NCI-H748 (cell line): ENCODE measurements at regions not wholly inside any gene's neighbourhood (a gene's known extent, or its start where the extent isn't known, plus 50 kb on each side); places are given as distances from the start of the nearest gene placed in this dataset.
A peak's percentile ranks its signal among the peaks of the same experiment; 100 is the strongest.

Experiments
- DNase-seq: peaks from one replicate; lab custom pipeline; 2025; ENCODE audit not compliant: unreplicated experiment; lab: John Stamatoyannopoulos, UW

DNA sequence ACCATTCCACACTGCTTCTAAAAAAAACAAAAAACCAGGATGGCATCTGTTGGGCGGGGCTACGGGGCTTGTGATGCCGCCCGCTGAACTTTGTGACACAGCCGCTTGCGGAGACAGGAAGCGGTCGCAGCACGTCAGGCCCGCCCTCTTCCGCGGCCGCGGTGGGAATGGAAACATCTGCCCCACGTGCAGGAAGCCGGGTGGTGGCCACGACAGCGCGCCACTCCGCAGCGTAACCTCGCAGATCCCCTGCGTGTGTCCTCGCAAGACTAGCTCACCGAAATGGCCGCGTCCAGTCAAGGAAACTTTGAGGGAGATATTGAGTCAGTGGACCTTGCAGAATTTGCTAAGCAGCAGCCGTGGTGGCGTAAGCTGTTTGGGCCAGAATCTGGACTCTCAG, 168.5 kb downstream of the SUCLG1 start:
- peak; percentile 50 for DNase-seq

DNA sequence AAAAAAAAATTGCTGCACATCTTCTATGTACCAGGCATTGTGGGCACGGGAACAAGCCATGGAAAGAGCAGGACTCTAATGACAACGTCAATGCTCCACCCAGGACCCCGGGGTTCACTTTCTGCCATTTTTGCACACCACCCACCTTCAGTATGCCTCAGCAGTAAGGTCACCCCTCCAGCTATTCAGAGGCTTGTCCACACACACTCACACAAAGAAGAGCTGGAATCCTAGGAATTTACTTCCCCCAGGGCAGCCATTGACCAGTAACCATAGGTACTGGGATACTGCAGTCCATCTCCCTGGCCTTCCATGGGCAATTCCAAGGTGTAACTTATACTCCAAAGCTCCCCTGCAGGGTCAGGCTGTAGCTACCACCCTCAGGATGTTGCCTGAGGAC, 170.8 kb downstream of the SUCLG1 start:
- no peak for DNase-seq

DNA sequence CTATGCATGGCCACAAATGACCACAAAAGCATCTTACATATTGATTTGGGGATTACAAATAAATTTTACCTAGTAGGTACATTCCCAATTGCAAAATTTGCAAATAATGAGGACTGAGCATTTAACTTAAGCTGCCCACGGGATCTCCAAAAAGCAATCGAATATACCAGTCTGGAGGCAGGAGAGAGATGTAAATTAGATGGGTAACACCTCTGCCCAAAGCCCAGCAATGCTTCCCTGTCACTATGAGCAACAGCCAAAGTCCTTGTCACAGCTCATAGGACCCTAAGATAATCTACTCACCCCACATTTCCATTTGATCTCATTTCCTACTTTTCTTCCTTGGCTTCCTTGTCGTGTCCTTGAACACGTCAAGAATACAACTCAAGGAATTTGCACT, 172.2 kb downstream of the SUCLG1 start:
- DNase-seq = no peak

DNA sequence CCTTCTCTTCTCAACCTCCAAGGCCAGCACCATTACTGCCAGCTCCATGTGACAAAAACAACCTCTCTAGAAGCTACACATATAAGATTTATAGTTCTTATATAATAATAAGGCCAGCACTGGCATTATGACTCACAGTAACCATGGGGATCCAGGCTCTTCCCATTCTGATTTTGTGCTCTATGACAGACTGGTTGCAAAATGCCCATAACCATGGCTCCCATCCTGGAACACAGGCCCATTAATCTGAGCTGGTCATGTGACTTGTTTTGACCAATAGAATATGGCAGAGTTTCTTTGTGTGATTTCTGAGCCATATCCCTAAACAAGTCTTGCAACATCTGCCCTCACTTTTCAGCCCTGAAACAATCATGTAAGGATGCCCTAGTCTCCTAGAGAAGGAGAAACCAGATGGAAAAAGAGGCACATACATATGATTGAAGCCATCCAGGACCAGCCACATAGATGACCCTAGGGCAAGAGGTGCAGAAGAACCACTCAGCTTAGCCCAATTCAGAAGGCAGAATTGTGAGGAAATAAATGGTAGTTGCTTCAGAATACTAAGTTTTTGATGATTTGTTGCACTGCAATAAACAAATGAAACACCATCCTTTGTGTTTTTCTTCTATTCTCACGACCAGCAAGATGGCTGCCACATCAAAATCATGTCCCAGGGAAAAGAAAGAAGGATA, 173.9 kb downstream of the SUCLG1 start:
- DNase-seq = no peak

DNA sequence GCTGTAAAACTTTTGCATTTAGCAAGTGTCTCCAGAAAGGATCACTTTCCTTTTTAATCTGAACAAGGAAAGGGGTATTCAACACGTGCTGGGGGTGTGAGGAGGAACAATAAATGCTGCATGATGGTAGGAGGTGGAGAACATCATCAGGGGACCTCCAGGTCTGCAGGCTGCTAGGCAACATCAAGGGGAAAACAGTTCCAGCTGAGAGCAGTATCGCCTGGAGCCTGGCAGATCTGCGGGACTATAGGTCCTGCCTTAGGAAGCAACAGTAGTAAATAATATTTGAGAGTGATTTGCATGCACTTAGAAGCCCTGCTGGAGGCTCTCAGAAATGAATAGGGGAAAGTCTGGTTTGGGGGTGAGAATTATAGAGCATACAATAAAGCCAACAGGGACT, 175.6 kb downstream of the SUCLG1 start:
- peak; percentile 61 for DNase-seq

DNA sequence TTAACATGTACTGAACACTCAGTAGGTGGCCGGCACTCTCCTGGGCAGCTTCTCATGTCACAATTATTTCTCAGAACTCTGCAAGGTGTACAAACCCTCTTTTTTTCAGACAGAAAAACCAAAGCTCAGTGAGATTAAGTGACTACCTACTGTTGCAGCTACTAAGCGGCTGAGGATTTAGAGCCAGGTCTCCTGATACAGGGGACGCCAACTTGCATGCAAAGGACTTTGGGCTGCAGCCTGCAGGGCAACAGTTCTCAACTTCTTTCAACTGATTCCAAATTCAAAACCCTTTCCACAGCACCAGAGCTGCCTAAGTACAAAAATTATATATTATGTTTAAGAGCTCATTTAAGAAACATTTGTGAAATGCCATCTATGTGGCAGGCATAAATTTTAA, 177.6 kb downstream of the SUCLG1 start:
- DNase-seq = no peak

DNA sequence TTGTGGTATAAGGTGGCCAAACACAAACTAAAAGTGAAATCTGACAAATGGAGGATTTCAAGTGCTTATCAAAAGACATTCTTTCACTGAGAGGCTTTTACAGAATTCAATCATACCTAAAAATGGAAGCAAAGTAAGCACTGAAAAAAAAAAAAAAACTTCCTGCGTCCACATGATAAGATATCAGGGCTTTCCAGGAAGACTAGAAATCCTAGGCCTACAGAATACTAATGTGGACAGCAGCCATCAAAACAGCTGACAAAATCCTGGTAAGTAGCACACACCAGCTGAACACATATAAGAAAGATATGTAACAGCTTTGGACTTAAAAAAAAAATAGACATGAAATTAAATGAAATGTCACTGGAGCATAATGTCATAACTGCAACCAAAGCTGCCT, 178.2 kb downstream of the SUCLG1 start:
- DNase-seq = no peak

DNA sequence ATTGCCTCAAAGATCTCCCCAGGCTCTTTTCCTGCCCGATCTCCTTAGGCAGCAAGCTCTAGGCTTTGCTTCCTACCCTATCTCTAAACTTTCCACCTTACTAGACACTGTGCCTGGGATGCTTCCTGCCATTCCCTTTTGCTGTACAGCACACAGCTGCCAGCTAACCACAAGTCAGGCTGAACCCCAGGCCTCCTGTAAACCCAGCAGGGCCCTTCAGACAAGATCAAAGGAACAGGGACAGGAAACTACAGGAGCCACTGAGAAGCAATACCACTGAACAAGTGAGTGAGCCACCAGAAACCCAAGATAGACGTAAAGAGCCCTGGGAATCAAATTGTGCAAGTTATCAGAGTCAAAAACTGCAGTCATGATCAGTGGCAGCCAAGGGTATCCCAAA, 180.7 kb downstream of the SUCLG1 start:
- DNase-seq = no peak

DNA sequence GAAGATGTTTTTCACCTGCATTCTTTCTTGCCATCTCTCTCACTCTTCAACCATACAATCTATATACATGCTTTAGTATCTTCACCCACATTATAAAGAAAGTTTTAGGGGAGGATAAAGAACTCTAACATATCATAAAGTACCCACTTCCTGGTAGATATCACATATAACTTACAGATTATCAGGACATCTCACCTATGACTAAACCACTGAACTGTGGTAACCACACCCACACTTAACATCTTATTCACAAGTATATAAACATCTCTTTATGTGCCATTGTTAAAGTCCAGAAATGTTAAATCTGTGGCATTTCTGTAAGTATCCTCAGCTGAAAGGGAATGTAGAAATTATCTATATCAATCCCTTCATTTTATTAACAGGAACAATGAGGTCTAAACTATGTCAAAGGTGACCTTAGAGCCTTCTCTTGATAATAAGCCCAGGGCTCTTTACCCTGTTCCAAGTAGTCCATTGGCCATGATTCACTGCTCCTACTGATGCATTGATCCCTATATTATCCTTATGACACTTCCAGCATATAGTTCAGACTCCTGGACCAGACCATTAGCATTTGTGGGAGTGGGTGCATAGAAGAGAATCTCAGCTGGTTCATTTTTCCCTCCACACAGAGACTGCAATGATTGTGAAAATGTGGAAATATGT, 182.4 kb downstream of the SUCLG1 start:
- no peak for DNase-seq

DNA sequence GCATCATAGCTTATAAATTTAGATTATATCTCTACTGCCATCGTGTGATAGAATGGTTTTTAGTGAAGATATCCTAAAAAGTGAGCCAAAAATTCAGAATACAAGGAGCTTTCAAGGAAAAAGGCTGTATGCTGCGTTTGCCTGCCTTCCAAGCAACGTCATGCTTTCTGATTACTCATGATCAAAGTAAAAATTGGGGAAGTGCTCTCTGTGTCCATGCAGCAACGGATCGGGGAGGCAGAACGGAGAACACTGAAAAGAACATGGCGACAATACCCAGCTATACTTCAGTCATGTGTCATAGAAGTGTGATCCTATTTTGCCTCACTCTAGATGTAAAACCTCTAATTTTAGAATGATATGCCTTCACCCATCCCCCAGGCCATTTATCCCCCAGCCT, 185.7 kb downstream of the SUCLG1 start:
- DNase-seq = no peak

DNA sequence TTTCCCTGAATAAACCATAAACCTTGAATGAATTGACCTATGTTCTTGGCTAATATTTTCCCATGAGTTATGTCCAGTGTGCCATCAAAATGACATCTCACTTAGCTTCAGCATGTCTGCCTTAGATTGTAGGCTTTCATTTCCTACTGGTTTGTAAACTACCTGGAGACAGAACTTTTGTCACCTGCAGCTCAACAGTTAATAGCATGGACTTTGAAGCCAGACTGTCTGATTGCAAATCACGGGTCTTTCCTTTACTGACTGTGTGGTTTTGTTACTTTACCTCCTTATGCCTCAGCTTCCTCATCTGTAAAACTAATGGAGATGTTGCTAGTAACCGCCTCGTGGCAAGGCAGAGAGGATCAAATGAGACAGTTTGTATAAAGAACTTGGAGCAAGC, 187.1 kb downstream of the SUCLG1 start:
- no peak for DNase-seq

DNA sequence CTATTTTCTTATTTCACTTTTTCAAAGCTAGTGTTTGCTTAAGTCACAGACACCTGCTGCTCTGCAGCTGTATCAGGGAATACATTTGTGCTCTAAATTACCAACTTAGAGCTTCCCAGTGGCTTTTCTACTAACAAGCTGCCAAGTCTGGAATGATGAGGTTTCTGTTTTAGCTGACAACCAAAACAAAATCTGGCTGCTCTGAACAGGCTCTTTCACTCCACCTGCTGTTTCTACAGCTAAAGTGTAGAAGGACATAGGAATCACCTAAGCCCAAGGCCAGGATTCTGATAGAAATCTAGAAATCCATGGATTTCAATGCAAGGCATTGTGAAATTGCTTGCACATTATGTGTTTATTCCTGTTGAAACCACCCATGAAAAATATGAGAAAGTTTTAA, 201.2 kb downstream of the SUCLG1 start:
- DNase-seq = peak; percentile 8

DNA sequence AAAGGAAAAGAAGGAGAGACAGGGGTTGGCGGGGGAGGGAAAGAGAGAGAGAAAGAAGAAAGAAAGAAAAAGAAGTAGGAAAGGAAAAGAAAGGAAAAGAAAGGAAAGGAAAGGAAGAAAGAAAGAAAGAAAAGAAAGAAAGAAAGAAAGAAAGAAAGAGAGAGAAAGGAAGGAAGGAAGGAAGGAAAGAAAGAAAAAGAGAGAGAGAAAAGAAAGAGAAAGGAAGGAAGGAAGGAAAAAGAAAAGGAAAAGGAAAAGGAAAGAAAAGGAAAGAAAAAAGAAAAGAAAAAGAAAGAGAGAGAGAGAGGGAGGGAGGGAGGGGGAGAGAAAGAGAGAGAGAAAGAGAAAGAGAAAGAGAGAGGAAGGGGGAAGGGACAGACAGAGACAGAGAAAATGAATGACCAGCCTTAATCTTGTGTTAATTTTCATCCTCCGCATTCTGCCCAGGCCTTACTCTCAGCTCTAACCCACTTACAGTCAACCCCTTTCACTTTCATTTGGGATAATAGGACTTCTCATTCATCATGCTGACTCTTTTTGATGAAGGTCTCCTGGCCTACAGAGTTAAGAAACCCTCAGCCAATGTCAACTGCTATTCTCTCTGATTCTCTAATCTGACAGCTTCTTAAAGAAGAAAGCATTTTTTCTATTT, 207.3 kb downstream of the SUCLG1 start:
- DNase-seq = no peak

DNA sequence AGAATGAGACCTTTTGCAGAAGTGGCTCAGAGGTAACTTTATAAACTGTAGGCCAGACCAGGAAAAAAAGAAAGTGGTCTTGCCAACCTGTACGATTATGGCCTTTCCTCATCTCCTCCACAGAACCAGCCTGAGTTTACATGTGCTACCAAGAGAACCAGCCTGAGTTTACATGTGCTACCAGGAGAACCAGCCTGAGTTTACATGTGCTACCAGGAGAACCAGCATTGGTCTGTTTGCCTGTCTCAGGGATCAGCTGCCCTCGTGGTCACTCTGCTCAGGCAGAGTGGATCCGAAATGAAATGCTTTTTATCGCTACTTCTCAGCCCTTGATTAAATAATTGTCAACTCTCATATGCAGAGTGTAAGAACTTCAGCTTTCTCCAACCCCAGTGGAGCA, 209.9 kb downstream of the SUCLG1 start:
- no peak for DNase-seq

DNA sequence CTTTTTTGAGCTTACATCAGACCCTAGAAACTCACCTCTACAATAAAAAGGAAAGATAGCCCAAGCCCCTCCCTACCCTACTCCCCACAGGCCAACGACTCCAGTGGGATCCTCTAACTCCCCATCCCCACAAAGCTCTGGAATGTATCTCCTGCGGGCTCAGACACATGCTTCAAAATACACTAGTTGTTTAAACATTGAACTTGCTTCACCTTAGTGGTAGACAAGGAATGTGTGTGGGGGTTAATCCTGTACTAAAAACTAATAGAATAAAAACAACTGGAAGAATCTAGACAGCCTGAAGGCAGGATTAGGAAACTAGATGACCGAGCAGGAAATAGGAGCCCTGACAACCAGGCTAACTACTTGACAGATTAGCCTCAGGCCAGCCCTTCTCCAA, 211.5 kb downstream of the SUCLG1 start:
- no peak for DNase-seq

DNA sequence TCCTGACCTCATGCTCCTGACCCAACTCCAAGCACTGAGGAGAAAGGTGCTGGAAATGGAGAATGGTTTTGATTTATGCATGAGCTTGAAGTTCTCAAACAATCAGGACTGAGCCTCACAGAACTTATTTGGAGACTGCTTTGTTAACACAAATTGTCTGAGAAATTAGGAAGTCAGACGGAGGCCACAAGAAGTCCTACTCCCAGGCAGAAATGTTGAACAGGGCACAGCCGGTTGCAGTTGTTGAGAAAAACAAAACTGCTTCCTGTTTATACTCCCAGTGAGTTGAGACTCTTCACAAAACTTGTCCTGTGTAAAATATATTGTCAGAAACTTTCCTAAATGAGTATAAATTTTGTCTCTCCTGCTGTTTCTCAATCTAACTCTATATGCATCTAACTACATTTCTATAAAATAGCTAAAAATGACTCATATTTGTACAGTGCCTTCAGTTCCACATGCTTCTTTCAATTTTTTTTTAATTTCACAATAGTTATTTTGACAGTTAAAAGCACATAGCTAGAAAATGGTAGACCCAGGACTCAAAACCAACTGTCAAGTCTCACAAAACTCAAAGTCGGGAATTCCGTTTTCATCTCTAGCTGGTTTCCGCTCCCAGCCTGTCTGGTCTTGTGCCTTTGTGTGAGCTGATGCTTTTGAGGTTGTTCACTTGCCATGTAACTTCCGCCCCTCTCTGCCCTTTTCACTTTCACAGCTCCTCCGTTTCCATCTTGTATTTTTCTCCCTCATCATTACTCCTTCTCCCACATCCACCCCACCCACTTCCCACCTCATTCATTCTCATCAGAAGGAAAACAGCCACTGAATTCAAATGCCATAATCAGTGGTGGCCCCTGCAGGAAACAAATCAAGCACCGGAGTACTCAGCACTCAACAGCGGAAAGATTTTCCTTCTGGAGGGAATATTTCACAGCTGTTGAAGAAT, 215.0 kb downstream of the SUCLG1 start:
- DNase-seq = no peak

DNA sequence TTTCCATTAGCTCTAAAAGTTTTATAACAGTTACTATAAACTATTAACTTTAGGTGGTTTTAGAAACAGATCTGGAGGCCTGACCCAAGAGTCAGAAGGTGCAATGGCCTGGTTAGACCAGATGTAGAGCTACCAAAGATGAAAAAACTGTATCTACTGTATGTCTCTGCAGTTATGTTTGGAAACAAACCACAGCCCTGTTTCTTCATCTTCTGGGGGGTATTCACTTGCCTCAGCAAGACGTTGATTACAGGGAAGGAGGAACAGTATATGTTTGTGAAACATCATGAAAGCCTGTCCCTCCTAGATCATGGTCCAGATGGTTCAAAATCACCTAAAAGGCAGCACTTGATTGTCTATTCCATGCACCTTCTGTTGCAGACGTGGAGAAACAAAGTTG, 220.2 kb downstream of the SUCLG1 start:
- no peak for DNase-seq

DNA sequence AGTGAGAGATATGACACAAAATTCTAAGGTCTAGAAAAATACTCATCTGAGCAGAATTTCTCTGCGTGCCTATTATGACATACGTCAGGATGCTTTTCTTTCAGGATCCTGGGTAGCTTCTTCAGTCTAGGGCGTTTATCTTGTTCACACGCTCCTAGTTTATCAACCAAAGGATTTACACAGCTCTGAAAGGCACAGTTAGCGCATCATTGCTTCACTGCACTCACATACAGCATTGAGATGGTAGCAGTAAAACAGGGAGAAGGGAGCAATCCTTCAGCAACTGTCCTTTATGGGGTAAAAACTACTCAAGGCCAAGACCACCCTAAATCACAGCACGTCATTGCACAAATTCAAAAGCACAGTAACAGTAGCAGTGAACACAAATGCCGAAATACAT, 222.8 kb downstream of the SUCLG1 start:
- no peak for DNase-seq

DNA sequence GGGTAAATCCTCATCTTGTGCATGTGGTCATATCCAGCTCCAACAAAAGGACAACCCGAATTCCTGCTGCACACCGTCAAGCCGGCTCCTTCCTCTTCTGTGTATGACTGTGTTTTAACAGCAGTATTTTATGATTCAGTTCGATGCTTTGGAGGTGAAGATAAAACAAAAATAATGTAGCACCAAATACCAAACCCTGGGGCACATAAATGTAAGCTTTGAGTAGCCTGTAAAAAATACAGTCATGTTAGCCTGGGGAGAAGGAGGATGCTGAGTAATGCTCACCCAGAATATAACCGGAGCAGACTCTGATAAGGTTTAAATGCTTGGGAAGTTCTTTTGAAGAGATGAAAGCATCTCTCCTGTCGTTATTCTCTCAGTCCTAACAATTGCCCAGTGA, 225.0 kb downstream of the SUCLG1 start:
- no peak for DNase-seq

DNA sequence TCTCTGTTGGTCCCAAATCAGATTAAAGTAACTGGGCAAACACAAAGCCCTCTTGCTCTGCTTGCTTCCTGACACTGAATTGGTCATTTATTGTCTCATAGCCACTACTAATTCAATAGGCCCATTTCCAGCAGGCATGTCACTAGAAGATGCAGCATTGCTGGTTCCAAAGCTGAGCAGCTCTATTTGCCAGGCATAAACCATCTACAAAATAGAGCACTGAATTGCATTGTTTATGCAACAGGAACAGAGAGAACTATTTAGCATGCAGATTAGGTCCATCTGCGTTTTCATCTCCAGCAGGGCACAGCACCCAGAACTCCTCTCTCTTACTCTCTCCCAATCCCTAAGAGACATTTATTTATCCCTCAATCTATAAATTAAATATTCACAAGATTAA, 227.6 kb downstream of the SUCLG1 start:
- DNase-seq = no peak

DNA sequence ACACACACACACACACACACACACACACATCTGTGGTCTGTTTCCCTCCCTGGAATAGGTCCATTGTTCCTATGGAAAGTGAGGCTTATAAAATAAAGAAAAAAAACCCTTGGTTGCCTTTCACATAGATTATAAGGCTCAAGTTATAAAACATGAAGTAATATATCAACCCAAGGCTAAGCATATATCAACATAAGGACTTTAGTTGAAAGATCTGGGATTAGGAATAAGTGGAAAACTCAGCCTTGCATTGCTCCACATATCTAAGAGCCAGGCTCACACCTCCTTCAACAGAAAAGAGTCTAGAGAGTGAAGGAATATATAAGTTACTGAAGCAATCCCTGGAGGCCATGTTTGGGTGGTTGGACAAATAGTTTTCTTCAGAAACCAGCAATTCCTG, 235.0 kb downstream of the SUCLG1 start:
- no peak for DNase-seq
